Endothelial cell of umbilical vein (primary cell): ENCODE measurements at regions not wholly inside any gene's neighbourhood (a gene's known extent, or its start where the extent isn't known, plus 50 kb on each side); places are given as distances from the start of the nearest gene placed in this dataset.

Source experiments
- BruUV-seq: library from RNA; stranded (reverse); fragments of 400-500 nt; replicated peaks from 2 replicates; lab custom pipeline; 2021; lab: Mats Ljungman, UMichigan
- CTCF ChIA-PET: fragments of 300-600, 350-600 bp; sonication (Branson Sonifier 250); formaldehyde crosslinking; loops from one replicate; lab custom pipeline; 2021; ENCODE audit warnings: antibody characterized with exemption, inconsistent platforms; lab: Charles Lee
- POLR2A ChIA-PET: fragments of 300-600, 350-600 bp; sonication (Branson Sonifier 250); formaldehyde crosslinking; loops from one replicate; lab custom pipeline; 2021; ENCODE audit warnings: antibody characterized with exemption, inconsistent platforms; lab: Charles Lee
- DNase-seq: peaks from one replicate; pipeline ENCODE4 v3.0.0-alpha.2; 2011; ENCODE audit warnings: low read depth, low spot score
- FAIRE-seq: peaks from 2 replicates; lab custom pipeline; 2011; peaks lifted over from hg19 to GRCh38; lab: Jason Lieb, UNC
- H2AFZ ChIP-seq: 2 replicates; pipeline ENCODE4 v1.6.0; 2012; ENCODE audit warnings: low read depth, low read length, control low read depth, inconsistent platforms
- H3K27ac ChIP-seq: 2 replicates; pipeline ENCODE4 v1.5.1; 2011; ENCODE audit warnings: low read depth, mild to moderate bottlenecking, control low read depth, low read length, moderate library complexity; ENCODE audit not compliant: insufficient read depth
- H3K27me3 ChIP-seq, 2 experiments: 2 replicates each; pipeline versions ENCODE4 v1.6.0 to v1.6.1; 2011; ENCODE audit warnings: low read length in 2 of 2, mixed read lengths in 1 of 2; ENCODE audit not compliant: control insufficient read depth in 2 of 2, insufficient read depth in 2 of 2
- H3K36me3 ChIP-seq, 2 experiments: 2 replicates in 1 of 2; 3 replicates in 1 of 2; pipeline ENCODE4 v1.5.1; 2011; ENCODE audit warnings: low read length in 2 of 2, mild to moderate bottlenecking in 1 of 2, moderate library complexity in 1 of 2; ENCODE audit not compliant: control insufficient read depth in 2 of 2, insufficient read depth in 2 of 2; ENCODE audit errors: extremely low read depth in 1 of 2
- H3K4me1 ChIP-seq: 3 replicates; pipeline ENCODE4 v1.5.1; 2011; ENCODE audit warnings: mild to moderate bottlenecking, low read length; ENCODE audit not compliant: control insufficient read depth, insufficient read depth; ENCODE audit errors: extremely low read depth
- H3K4me2 ChIP-seq: 2 replicates; pipeline ENCODE4 v1.6.1; 2011; ENCODE audit warnings: low read length, control low read depth, mixed read lengths; ENCODE audit not compliant: insufficient read depth
- H3K4me3 ChIP-seq, 3 experiments: fragments of 200-600 bp in 1 of 3; sonication (generic), shearing (Covaris generic) in 1 of 3; replicated peaks in 1 of 3; 2 replicates each; pipeline ENCODE4 v1.5.1; 2011 to 2016; ENCODE audit warnings: control low read depth in 3 of 3, low read length in 3 of 3, mild to moderate bottlenecking in 2 of 3, inconsistent platforms in 1 of 3, low read depth in 1 of 3, moderate library complexity in 1 of 3; ENCODE audit not compliant: insufficient read depth in 1 of 3
- H3K79me2 ChIP-seq: 2 replicates; pipeline ENCODE4 v1.6.0; 2012; ENCODE audit warnings: low read length, inconsistent platforms; ENCODE audit not compliant: control insufficient read depth, insufficient read depth
- H3K9ac ChIP-seq: replicated peaks from 2 replicates; pipeline ENCODE3; 2011; ENCODE audit warnings: low read length, control low read depth; ENCODE audit not compliant: insufficient read depth; ENCODE audit errors: extremely low read depth
- H3K9me1 ChIP-seq: replicated peaks from 3 replicates; pipeline ENCODE4 v1.6.0; 2011; ENCODE audit warnings: mild to moderate bottlenecking, low read length; ENCODE audit not compliant: control insufficient read depth, insufficient read depth; ENCODE audit errors: extremely low read depth
- H3K9me3 ChIP-seq: replicated peaks from 2 replicates; pipeline ENCODE4 v1.5.1; 2012; ENCODE audit warnings: low read length, inconsistent platforms; ENCODE audit not compliant: control insufficient read depth, insufficient read depth
- H4K20me1 ChIP-seq: replicated peaks from 2 replicates; pipeline ENCODE3; 2011; ENCODE audit warnings: mild to moderate bottlenecking, low read length; ENCODE audit not compliant: control insufficient read depth, insufficient read depth; ENCODE audit errors: extremely low read depth
- EZH2 ChIP-seq: IDR thresholded peaks from 2 replicates; pipeline ENCODE4 v1.6.1; 2012; ENCODE audit warnings: borderline replicate concordance, low read depth, mild to moderate bottlenecking, moderate library complexity, low read length, inconsistent platforms; ENCODE audit not compliant: severe bottlenecking
- GATA2 ChIP-seq: IDR thresholded peaks from 2 replicates; pipeline ENCODE4 v1.7.0; 2011; ENCODE audit warnings: low read depth, mild to moderate bottlenecking, moderate library complexity, mixed read lengths, low read length; ENCODE audit not compliant: insufficient read length, insufficient read depth
- MYC ChIP-seq: IDR thresholded peaks from one replicate; pipeline ENCODE4 v1.6.1; 2011; ENCODE audit warnings: mild to moderate bottlenecking, low read depth, low read length
- dilution Hi-C: fragments of 300-500 bp; cut with MboI; formaldehyde crosslinking; loops from one replicate; pipeline ENCODE4 v1.15.0; 2019; ENCODE audit warnings: low sequenced_read_pairs; ENCODE audit not compliant: extremely low pct_ligation_motif_present
- intact Hi-C: fragments of 100-400 bp; cut with micrococcal nuclease; formaldehyde crosslinking; loops from one replicate; pipeline ENCODE4 v1.10.0; 2022
- TF ChIP-seq, protein P1 (sequence below): IDR thresholded peaks from 2 replicates; pipeline ENCODE4 v1.6.1; 2011; ENCODE audit not compliant: insufficient read depth, insufficient read length
- TF ChIP-seq, protein P2 (sequence below), 2 donors: IDR thresholded peaks; 1 replicate in 1 of 2; 2 replicates in 1 of 2; pipeline ENCODE4 v1.5.1; 2011; ENCODE audit warnings: low read length in 2 of 2, mild to moderate bottlenecking in 2 of 2, moderate library complexity in 2 of 2, control low read depth in 1 of 2, inconsistent platforms in 1 of 2, low read depth in 1 of 2; ENCODE audit not compliant: insufficient read depth in 1 of 2; ENCODE audit errors: extremely low read depth in 1 of 2

DNA sequence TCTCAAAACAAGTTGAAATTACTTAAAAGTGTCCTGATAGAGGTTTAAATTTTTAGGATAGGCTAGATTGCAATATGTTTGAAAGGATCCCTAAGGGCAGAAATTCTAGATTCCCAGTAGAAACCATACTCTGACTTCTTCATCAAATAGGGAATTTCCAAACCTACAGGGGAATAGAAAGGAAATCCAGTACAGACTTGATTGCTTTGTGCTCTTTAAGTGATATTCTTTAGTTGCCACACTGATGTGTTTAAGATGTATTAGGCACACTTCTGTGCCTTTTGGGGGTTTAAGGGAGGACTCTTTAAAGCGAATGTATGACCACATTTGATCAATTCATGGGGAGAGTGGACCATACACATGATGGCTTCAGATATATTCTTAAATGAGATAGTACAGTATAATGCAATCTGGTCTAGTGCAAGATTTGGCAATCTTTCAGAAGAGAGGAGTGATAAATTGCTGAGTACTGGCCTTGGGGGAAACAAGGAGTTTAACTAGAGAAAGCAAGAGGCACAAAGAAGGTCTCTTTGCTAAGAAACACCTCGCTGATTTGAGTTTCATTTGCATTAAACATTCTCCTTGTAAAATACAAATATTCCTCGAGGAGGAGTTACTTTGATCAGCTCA, 268.8 kb upstream of the NR5A2 start:
- Histone ChIP-seq H3K9me3 (no peaks in the 10 kb centered on the region), H3K9me1 (no peaks in the 10 kb centered on the region), H3K27me3 (no peaks in the 10 kb centered on the region), H4K20me1 (no peaks in the 10 kb centered on the region), H3K27ac (no peak overlapping the region), H3K36me3 (no peaks in the 10 kb centered on the region), H2AFZ (peak overlapping the region; percentile 11), H3K9ac (no peak overlapping the region), H3K4me3 (no peak overlapping the region), H3K4me2 (peak overlapping the region; percentile 3), H3K79me2 (no peaks in the 10 kb centered on the region), H3K4me1 (peaks cover 10% of the 10 kb centered on the region)
- no peak for FAIRE-seq
- dilution Hi-C loops (no loop called here), intact Hi-C loops (no loop called here)
- no peak for DNase-seq
- CTCF ChIA-PET: no interaction called here
- BruUV-seq: no TSS peak
- POLR2A ChIA-PET: no interaction called here
- TF ChIP-seq, protein P1, sequence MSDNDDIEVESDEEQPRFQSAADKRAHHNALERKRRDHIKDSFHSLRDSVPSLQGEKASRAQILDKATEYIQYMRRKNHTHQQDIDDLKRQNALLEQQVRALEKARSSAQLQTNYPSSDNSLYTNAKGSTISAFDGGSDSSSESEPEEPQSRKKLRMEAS: no peak
- TF ChIP-seq MYC (no peak), EZH2 (no peak), GATA2 (no peak)
- TF ChIP-seq, protein P2, sequence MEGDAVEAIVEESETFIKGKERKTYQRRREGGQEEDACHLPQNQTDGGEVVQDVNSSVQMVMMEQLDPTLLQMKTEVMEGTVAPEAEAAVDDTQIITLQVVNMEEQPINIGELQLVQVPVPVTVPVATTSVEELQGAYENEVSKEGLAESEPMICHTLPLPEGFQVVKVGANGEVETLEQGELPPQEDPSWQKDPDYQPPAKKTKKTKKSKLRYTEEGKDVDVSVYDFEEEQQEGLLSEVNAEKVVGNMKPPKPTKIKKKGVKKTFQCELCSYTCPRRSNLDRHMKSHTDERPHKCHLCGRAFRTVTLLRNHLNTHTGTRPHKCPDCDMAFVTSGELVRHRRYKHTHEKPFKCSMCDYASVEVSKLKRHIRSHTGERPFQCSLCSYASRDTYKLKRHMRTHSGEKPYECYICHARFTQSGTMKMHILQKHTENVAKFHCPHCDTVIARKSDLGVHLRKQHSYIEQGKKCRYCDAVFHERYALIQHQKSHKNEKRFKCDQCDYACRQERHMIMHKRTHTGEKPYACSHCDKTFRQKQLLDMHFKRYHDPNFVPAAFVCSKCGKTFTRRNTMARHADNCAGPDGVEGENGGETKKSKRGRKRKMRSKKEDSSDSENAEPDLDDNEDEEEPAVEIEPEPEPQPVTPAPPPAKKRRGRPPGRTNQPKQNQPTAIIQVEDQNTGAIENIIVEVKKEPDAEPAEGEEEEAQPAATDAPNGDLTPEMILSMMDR (IDR thresholded peaks at IDR 0.05; ENCODE audit: extremely low read depth in 1 of 2, insufficient read depth in 1 of 2, low read depth in 1 of 2, low read length in 2 of 2): no peak
